Stromal cell of bone marrow (primary cell): ENCODE measurements at regions not wholly inside any gene's neighbourhood (a gene's known extent, or its start where the extent isn't known, plus 50 kb on each side); places are given as distances from the start of the nearest gene placed in this dataset.
"Not testable (repeated sequence)": the region's sequence is repeated elsewhere in the genome, so short reads cannot be mapped to it uniquely, and the experiment has no call there.

Source experiments
- DNase-seq: peaks from one replicate; pipeline ENCODE4 v3.0.0-alpha.2; 2012; ENCODE audit warnings: low read depth

- no peak for DNase-seq
Observed at GRCh38 chr9:106758911-106759310, 104.1 kb upstream of the ZNF462 start.

GRCh38 chr9:106761493-106761892, 101.5 kb upstream of the ZNF462 start:
- DNase-seq, result no peak

- no peak for DNase-seq
Observed at GRCh38 chr9:106766616-106767015, 96.3 kb upstream of the ZNF462 start.

DNA sequence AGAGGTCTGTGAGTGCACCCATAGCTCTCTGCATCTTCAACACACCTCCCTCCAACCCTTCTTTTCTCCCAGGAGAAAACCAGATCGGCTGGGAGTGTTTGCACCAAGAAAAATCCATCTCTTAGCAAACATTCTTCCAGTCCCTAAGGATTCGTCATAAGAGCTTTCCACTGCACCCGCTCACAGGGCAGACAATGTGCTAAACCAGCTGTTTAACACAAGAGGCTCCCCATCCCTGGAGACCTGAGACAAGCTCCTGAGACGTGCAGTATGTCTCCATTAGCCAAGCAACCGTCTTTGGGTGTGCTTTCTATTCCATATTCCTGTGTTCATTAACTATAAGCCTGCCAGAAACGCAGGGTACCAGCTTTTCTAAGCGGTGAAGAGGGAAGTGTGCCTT, 93.6 kb upstream of the ZNF462 start:
- DNase-seq, result no peak

- no peak for DNase-seq
Observed at GRCh38 chr9:106771608-106772007, 91.4 kb upstream of the ZNF462 start.

DNA sequence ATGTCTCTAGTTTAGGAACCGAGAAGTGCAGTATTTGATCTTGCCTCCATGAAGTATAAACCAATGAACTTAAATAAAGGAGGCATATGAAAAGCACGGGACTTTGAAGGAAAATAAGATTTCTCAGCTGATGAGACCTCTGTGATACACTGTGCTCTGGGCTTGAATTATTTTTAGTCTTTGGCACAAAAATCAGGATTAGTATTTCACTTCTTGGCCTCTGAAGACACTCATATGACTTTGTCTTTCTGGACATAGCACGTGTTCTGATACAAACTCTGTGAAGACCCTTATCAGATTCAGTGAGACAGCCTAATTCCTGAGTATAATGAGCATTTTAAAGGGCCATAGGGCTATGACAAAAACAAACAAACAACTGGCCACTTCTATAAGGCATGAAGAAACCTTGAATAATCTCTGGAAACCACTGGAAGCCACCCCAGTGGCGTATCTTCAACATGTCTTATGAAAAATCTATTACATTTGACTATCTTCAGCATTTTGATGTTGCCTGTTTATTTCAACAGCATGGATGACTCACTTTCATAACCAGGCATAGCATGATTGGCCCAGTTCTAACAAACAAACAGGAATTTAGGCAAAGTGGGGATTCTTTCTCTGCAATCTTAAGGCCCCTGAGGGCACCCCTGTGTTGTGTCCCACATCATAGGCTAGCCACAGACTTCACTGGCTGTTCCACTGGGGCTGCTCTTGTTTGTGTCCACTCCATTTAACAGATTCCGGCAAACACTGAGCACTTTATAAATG, 90.3 kb upstream of the ZNF462 start:
- DNase-seq, result no peak

GRCh38 chr9:106773750-106774149, 89.2 kb upstream of the ZNF462 start:
- no peak for DNase-seq

DNA sequence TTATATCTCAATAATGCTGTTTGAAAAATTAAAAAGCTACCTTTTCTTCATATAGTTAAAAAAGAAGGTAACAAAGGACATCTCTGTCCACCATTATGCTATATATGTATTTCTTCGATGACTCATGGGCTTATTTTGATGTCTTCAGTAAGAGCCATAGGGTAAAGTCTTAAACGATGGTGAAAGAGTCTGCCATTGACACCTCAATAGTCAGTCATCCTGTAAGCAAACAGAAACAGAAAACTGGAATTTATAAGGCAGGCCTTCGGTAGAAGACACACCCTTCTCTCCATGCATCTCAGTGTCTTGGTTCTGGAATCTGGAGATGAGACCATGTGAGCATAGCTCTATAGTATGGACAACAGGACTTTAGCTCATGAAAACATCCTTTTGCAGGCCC, 87.0 kb upstream of the ZNF462 start:
- DNase-seq, result no peak

DNA sequence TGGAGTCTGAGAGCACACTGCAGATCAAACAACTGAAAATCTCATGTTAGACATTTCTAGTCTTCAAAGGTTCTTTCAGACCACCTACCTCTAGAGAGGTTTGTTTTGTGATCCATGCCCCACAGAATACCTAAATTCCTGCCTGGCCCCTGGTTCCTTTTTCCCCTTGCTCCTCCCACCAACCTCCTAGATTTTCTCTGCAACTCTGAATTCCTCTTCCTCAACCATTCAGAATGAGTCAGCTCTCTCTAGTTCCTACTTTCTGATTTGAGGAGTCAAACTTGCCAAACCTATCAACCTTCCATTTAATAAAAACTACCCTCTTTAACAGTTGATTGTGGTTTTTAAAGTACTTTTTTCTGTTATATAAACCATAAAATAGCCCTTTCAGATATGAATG, 83.2 kb upstream of the ZNF462 start:
- DNase-seq, result no peak

- no peak for DNase-seq
Observed at GRCh38 chr9:106783121-106783520, 79.8 kb upstream of the ZNF462 start.

GRCh38 chr9:106784076-106784475, 78.9 kb upstream of the ZNF462 start:
- no peak for DNase-seq

GRCh38 chr9:106785200-106785599, 77.8 kb upstream of the ZNF462 start:
- DNase-seq, result no peak

GRCh38 chr9:106788021-106788420, 74.9 kb upstream of the ZNF462 start:
- not testable (repeated sequence) for DNase-seq

DNA sequence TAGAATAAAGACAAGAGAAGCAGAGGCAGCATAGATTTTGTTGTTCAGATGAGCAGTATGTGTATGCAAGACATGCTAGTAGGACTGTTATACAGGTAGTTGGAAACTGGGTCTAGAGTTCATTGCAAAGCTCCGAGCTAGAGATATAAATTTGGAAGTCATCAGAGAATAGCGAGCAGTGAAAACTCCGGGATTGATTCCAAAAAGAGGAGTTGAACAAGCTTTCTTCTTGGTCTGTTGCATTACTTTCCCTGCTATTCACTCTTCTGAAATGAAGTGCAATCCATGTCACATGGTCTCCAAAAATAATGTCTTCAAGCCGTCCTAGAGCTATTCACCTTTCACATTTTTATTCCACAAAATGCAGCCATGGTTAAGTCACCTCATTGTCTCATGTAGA, 67.9 kb upstream of the ZNF462 start:
- no peak for DNase-seq

DNA sequence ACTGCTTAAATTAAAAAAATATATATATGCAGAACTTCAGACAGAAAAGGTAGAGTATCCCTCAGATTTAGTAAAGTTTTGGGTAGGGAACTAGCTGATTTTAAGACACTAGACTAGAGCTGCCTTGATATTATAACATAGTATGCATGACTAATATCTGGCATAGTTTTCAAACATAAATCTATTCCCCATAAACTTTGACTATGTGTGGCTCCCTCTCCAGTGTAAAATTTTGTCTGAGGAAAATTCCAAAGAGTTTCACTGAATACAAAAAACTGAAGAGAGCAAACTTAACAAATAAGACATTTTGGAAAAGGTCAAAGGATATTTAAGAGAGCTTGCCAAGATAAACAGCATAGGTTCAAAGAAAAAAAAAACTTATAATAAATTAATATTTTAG, 66.2 kb upstream of the ZNF462 start:
- no peak for DNase-seq

- DNase-seq, result no peak
Observed at GRCh38 chr9:106797299-106797698, 65.7 kb upstream of the ZNF462 start.

- DNase-seq, result no peak
Observed at GRCh38 chr9:106798016-106798799, 64.8 kb upstream of the ZNF462 start.

- DNase-seq, result peak; percentile 50
Observed at GRCh38 chr9:106799152-106799551, 63.8 kb upstream of the ZNF462 start.

- no peak for DNase-seq
Observed at GRCh38 chr9:106800701-106801270, 62.2 kb upstream of the ZNF462 start.

DNA sequence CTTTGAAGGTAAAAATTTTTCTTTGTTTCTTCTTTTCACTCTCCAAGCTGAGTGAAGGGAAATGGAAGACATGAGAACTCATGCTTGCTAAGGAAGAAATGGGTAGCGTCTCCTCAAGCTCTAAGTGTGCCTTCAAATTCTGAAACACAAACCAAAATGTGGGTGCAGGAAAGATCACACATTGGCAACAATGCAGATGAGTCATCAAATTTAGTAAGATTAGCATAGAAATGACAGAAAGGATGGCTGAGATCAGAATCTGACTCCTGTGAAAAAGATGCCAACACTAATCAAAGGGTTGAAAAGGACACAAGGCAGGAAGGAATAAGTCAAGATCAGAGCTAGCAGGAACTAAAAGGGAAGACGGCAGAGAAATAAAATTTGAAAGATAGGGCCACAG, 61.1 kb upstream of the ZNF462 start:
- DNase-seq, result no peak
